C4-2B (cell line): ENCODE measurements at regions not wholly inside any gene's neighbourhood (a gene's known extent, or its start where the extent isn't known, plus 50 kb on each side); places are given as distances from the start of the nearest gene placed in this dataset.

Source experiments
- H3K27ac ChIP-seq: fragments of 450-650 bp; 2 replicates; pipeline ENCODE4 v1.5.1; 2017
- ZFX ChIP-seq: fragments of 450-650 bp; IDR thresholded peaks from 2 replicates; pipeline ENCODE4 v1.6.1; 2017
- TF ChIP-seq, protein P1 (sequence below): fragments of 450-650 bp; conservative IDR thresholded peaks from 2 replicates; pipeline ENCODE4 v1.5.1; 2017; ENCODE audit warnings: mild to moderate bottlenecking

DNA sequence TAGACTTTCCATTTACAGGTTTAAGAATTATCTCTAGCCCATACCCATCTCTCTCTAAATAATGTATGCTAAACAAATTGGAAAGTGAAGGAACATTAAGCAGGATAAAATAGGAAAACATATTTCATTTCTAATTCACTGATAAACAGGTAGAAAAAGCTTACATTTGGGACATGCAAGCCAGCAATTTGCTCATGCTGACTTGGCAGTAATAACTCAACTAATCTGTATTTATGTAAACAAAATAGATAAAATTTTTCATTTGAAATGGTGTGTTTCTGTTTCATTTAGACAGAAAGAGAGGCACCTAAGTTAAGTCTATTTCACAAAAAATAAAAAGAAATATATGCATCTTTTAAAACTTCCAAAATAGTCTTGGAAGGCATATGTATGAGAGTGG, 877.3 kb upstream of the LRRTM1 start:
- TF ChIP-seq, protein P1, sequence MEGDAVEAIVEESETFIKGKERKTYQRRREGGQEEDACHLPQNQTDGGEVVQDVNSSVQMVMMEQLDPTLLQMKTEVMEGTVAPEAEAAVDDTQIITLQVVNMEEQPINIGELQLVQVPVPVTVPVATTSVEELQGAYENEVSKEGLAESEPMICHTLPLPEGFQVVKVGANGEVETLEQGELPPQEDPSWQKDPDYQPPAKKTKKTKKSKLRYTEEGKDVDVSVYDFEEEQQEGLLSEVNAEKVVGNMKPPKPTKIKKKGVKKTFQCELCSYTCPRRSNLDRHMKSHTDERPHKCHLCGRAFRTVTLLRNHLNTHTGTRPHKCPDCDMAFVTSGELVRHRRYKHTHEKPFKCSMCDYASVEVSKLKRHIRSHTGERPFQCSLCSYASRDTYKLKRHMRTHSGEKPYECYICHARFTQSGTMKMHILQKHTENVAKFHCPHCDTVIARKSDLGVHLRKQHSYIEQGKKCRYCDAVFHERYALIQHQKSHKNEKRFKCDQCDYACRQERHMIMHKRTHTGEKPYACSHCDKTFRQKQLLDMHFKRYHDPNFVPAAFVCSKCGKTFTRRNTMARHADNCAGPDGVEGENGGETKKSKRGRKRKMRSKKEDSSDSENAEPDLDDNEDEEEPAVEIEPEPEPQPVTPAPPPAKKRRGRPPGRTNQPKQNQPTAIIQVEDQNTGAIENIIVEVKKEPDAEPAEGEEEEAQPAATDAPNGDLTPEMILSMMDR: no peak
- H3K27ac ChIP-seq: no peak overlapping the region

DNA sequence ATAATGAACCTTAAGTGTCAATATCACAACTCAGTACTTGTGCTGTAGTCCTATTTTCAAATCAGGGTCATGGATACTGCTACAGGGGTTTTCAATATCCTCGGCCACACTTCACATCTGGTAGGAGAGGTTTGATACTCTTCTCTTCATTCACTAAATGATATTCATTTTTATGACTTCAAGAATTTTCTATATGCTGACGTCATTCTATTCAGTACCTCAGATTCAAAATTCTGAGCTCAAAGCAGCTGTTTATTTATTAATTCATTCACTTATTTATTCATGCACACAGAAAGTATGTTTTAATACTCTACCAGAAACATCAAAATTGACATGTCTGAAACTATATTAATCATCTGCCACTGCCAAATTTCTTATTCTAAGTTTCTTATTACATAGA, 866.9 kb upstream of the LRRTM1 start:
- TF ChIP-seq, protein P1: no peak
- TF ChIP-seq ZFX: no peak
- no peak overlapping the region for H3K27ac ChIP-seq

GRCh38 chr2:81163583-81163982, 859.0 kb upstream of the LRRTM1 start:
- TF ChIP-seq, protein P1: no peak
- TF ChIP-seq ZFX: no peak
- H3K27ac ChIP-seq: no peak overlapping the region

GRCh38 chr2:81158505-81158904, 854.0 kb upstream of the LRRTM1 start:
- no peak overlapping the region for H3K27ac ChIP-seq
- TF ChIP-seq, protein P1: no peak
- no peak for TF ChIP-seq ZFX

GRCh38 chr2:81148323-81148722, 843.8 kb upstream of the LRRTM1 start:
- H3K27ac ChIP-seq: no peak overlapping the region
- TF ChIP-seq ZFX: no peak
- TF ChIP-seq, protein P1: no peak

- no peak for TF ChIP-seq ZFX
- TF ChIP-seq, protein P1: no peak
- no peak overlapping the region for H3K27ac ChIP-seq
Observed at GRCh38 chr2:81136296-81136695, 831.7 kb upstream of the LRRTM1 start.

GRCh38 chr2:81097361-81097760, 792.8 kb upstream of the LRRTM1 start:
- H3K27ac ChIP-seq: no peak overlapping the region
- TF ChIP-seq, protein P1: no peak
- no peak for TF ChIP-seq ZFX
